ENCODE measurements at regions not wholly inside any gene's neighbourhood (a gene's known extent, or its start where the extent isn't known, plus 50 kb on each side); places are given as distances from the start of the nearest gene placed in this dataset.
A peak's percentile ranks its signal among the peaks of the same experiment; 100 is the strongest.

DNA sequence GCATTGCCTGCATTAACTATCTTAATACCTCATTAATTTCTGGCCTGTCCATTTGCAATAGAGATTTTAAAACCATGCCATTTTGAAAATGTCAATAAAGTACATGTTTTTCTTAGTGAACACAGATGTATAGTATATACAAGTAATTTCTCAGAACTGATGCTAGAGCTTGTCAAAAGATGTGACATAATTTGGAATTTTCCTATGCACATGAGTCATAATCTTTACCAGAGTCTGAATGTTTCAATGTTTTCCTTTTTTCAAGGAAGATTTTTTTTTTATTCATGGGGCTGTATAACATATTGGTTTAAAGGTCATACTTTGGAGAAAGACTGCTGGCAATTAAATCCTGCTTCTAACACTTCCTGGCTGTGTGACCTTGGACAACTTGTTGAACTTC, 1347.5 kb upstream of the ADGRB3 start:
- no peak for DNase-seq

DNA sequence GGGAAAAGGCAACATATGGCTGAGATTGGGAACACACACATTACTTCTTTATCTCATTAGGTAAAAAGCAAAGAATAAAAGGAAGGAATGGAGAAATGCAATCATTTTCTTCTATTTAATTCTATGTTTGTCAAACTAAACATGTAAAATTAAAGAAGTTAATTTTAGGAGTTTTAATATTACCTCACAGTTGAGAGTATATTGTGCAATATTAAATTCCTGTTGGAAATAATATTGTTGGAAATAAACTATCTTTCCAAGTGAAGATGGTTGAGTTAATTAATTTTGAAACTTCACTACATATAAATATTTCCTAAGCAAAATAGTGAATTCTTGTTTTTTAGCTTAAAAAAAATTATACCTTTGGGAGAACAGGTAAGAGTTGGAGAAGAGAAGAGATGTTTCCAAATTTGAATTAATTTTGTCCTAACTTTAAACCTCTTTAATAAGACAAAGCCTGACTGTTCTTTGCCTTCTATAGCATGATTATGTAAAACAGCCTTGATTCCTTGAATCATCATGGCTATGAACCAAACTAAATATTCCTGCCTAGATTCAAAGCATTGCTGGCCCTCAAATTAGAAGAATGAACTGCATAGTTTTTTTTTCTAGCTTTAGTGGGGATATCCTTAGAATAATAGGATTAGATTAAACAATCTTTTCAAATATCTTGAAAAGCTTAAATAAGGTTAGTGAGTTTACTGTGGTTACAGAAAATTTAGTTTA, 1349.1 kb upstream of the ADGRB3 start:
- DNase-seq, result no peak

DNA sequence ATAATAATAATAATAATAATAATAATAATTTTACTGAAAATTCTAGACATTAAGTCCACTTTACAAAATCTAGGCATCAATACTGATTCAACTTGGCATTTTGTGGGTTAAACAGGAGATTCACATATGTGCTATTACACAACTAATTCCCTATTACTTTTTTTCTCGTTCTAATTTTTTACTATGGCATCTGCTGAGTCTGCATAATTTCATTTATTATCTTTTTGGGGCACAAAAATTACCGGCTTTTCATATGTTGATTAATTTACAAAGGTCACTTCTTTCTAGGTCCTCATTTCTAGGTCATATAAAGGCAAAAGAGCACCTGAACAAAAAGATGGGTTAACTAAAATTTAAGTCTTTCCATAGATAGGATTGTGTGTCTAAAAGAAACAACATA, 1357.8 kb upstream of the ADGRB3 start:
- DNase-seq, result no peak

DNA sequence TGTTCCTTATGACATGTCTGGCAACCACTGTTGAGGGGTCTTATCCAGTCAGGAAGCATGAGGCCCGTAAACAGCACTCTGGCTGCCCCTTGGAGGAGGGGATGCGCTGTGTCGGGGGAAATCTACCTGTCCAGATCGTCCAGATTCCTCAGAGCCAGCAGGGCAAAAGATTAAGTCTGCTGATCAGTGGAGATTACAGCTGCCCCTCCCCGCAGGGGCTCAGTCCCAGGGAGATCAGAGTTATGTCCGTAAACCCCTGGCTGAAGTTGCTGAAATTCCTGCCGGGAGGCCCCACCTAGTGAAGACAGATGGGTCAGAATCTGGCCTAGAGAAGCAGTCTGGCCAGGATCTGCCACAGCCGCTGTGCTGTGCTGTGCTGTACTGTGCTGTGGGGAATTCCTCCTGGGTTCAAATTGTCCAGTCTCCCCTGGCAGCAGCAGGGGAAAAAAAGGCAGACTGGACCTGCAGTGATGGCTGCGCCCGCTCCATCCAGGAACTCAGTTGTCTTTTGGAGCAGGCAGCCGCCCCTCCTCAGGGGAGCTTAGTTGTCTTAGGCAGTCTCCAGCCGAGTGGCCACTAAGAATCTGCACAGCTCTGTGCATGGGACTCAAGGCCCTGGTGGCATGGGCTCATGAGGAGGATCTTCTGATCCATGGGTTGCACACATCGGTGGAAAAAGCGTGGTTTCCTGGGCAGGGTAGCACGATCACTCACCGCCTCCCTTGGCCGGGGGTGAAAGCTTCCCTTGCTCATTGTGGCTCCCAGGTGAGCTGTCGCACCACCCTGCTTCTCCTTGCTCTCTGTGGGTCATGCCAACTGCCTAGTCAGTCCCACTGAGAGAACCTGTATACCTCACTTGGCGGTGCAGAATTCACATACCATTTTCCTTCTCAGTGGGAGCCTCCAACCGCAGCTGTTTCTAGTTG, 1368.8 kb upstream of the ADGRB3 start:
- no peak for DNase-seq

DNA sequence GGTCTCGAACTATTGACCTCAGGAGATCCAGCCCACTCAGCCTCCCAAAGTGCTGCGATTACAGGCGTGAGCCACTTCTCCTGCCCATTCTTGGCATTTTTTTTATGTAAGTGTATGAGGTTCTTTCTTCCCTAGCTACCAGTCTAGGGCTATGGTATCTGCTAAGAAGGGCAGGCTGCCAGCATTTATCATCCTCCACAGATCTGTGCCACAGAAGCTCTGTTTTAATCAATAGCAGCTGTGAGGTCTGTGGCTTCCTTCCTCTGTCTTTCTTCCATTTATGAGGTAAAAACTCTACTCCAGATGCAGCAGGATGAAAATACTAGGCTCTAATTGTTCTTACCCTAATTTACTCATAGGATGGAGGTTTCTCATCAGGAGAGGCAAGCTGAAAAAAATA, 1382.4 kb upstream of the ADGRB3 start:
- no peak for DNase-seq

DNA sequence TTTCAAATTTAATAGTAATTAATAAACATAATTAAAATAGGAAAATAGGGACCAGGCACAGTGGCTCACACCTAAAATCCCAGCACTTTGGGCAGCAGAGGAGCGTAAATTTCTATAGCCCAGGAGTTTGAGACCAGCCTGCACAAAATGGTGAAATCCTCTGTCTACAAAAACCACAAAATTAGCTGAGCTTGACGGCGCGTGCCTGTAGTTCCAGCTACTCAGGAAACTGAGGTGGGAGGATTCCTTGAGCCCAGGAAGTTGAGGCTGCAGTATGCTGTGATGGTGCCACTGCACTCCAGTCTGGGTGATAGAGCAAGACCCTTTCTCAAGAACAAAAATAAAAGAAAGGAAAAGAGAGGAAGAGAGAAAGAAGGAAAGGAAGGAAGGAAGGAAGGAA, 1387.0 kb upstream of the ADGRB3 start:
- no peak for DNase-seq

DNA sequence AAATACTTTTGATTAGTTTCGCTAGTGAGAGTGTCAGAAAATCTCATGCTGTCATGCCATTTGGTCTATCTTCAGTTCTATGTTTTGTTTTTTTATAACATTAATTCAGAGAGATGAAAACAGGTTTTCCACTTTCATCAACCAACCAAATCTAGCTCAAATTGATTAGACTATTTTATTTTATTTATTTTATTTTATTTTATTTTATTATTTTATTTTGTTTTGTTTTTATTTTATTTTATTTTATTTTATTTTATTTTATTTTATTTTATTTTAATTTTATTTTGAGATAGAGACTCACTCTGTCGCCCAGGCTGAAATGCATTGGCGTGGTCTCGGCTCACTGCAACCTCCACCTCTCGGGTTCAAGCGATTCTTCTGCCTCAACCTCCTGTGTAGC, 1391.0 kb upstream of the ADGRB3 start:
- no peak for DNase-seq

DNA sequence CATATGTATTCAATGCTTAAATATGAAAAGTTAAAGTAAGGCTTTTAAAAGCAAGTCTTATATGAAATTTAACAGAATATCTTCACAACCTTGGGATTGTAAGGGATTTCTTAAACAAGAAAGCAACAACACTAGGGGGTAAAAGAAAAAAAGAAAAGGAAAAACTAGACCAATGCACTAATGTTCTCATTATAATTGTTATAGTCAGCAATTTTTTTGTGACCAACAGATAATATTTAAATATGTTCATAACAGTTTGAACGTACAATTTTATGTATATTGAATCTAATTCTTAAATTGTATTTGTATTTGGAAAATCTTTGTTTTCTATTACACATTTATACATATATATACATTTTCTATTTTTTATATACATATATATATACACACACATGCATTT, 1397.8 kb upstream of the ADGRB3 start:
- DNase-seq, result no peak

DNA sequence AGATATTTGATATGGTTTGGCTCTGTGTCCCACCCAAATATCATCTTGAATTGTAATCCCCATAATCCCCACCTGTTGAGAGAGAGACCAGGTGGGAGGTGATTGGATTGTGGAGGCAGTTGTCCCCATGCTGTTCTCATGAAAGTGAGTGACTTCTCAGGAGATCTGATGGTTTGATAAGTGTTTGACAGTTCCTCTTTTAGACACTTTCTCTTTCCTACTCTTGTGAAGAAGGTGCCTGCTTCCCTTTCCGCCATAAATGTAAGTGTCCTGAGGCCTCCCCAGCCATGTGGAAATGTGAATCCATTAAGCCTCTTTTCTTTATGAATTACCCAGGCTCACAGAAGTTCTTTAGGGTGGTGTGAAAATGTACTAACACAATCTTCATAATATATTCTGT, 1404.0 kb upstream of the ADGRB3 start:
- DNase-seq, result no peak

DNA sequence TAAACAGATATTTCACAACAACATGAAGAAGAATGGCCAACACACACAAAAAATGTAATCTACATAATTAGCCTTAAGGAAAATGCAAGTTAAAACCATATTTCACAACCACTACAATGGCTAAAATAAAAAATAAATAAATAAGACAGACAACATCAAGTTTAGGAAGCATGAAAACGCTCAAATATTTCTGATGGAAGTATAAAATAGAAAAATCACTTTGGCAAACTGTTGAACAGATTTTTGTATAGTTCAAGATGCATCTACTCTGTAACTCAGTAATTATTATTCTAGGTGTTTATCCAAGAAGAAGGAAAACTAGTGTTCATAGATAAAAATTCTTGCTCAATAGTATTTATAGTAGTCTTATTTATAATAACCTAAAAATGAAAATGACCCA, 1410.1 kb upstream of the ADGRB3 start:
- DNase-seq, result no peak

DNA sequence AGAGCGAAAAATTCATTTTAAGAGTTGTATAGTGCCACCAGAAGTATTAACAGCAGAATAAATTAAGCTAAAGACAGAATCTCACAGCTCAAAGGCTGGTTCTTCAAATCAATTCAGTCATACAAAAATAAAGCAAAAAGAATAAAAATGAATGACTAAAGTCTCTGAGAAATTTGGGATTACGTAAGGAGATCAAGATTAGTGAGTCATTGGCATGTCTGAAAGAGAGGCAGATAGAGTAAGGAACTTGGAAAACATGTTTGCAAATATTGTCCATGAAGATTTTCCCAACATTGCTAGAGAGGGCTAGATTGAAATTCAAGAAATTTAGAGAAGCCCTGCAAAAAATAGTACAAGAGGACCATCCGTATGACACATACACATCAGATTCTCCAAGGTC, 1413.9 kb upstream of the ADGRB3 start:
- DNase-seq, result no peak

DNA sequence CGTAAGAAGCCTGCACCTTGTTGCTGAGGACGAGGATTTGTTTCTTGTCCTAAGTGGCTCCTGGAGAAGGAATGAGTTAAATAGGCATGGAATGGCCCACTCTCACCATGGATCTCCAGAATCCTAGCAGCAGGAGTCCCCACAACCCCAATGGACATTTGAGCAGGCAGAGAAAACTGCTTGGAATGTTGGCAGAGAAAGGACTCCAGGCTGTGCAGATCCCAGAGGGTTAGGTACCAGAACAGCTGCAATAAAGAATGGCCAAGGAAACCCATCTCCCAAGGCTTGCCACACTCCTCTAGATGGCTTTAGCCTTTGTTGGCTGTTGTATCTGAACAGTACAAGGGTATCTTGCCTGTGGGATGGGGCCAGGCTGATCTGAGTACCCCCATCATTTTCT, 1415.7 kb upstream of the ADGRB3 start:
- no peak for DNase-seq

DNA sequence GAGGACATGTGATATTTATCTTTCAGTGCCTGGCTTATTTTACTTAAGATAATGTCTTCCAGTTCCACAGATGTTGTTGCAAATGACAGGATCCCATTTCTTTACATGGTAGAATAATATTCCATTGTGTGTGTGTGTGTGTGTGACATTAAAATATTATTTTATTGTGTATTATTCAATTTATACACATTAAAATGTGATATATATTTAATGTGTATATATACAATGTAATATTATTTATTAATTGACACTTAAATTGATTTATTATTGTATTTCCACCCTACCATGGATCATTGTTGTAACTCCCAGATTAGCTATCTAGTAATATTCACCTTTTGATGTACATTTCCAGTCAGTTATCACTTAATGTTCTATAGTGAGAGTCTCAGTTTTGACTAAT, 1422.5 kb upstream of the ADGRB3 start:
- DNase-seq, result no peak

DNA sequence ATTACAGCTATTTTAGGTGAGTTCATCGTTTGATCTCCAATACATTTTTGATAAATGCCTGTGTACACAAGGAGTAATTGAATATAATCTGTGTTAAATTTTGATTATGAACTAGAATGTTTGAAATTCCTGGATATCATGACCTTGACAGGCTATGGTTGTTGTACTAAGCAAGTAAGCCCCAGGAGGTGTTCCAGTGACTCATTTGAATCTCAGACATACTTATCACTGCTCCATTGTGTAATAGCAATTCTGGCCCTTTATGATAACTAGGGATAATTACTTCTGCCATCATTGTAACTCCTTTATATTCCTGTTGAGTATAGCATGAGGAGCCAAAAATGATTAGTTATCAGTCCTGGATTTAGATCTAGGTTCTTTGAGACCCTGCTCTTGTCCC, 1424.6 kb upstream of the ADGRB3 start:
- peak; percentile 19 for DNase-seq

DNA sequence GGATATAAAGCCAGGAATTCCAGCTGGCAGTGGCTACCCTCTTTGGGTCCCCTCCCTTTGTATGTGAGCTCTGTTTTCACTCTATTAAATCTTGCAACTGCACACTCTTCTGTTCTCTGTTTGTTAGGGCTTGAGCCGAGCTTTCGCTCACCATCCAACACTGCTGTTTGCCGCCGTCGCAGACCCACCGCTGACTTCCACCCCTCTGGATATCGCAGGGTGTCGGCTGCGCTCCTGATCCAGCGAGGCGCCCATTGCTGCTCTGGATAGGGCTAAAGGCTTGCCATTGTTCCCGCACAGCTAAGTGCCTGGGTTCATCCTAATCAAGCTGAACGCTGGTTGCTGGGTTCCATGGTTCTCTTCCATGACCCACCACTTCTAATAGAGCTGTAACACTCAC, 1433.5 kb upstream of the ADGRB3 start:
- DNase-seq, result no peak

DNA sequence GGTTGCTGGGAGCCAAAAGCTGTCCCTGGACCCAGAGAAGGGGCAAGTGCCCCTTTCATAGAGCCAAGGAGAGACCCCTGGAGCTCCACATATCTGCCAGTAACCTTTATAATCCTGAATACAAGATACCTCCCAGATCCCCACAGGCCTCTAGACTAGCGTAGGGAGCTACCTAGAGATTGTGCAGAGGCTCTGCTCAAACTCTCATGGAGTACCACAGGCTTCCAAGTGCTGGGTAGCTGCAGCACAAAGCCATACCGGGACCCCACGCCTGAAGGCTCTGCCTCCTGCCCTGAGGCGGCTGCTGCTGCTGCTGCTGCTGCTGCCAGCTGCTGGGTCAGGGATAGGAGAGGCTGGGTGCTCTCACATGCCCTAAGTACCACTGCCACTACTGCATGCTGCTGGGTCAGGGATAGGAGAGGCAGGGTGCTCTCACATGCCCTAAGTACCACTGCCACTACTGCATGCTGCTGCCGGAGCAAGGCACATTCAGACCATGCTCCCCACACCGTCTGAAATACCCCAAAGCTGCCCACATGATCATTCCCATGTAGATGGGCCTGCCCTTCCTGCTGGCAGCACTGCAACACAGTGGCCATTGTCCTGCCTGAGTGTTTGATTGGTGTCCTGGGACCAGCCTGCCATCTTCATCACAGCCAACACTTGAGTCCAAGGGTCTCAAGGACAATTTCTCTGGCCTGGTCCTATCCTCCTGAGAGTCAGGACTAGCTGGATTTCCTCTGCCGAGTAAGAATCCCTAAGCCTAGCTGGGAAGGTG, 1434.3 kb upstream of the ADGRB3 start:
- DNase-seq, result no peak

DNA sequence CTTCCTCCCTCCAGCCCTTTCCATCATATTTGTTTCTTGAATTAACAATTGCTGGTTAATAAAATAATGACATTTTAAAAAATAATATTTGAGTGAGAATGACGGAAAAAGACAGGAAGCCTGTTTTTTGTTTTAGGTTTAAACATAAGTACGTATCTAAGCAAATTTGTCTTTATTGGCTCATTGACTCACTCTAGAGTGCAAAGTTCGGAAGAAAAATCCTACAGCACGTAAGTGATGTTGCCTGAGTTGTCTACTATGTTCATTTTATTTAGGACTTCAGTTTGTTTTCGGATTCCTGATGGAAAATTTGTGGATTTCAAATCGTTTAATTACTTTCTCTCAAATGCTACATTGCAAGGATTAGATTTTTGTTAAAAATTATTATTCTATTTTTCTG, 1435.7 kb upstream of the ADGRB3 start:
- no peak for DNase-seq

DNA sequence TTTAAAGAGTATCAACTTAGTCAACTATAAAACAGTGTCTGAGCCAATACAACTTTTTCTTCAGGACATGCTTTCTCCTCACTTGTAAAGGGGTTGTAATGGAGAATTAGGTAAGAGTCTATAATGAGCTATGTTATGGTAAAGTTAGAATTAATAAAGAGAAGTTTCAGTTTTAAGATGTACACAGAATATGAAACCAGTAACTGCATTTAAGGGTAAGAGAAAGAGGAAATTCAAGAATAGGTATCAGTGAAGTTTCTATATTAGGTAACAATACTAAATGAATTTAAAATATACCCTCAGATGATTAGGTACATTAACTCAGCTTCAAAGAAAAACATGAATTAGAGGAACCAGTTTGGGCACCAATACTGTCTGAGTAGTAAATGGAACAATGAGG, 1444.3 kb upstream of the ADGRB3 start:
- DNase-seq, result no peak

DNA sequence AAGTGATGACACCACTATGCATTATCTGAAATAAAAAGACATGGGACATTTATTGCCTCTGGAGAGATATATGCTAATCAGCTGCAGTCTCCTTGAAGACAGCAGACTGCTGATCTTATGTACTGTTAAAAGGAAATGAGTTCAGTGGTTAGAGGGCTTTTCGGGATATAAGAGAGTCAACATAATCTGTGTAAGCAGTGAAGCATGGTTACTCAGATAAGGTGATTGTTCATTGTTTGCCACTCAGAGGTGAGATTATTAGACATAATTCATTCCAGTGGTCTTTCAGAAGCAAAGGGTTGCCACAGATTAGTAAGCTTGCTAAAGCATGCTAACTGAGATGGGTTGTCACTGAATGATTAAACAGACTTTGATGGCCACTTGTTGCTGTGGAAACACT, 1450.7 kb upstream of the ADGRB3 start:
- no peak for DNase-seq

DNA sequence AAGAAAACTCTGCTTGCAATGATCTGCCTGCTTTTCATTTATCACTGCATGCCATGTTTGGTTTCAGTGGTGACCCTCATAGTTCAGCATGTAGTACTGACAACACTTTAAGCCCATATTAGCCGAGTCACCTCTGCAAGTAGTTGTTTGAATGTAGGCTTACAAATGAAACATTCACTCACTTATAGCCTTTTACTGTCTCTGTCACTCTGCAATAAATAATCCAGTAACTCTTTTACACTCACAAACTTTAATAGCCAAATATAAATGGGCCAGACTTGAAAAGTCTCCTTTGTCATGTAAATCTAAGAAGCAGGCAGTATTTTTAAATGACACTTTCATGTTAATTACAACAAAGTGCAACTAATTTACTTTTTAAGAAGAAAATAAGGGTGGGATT, 1460.0 kb upstream of the ADGRB3 start:
- DNase-seq, result no peak

DNA sequence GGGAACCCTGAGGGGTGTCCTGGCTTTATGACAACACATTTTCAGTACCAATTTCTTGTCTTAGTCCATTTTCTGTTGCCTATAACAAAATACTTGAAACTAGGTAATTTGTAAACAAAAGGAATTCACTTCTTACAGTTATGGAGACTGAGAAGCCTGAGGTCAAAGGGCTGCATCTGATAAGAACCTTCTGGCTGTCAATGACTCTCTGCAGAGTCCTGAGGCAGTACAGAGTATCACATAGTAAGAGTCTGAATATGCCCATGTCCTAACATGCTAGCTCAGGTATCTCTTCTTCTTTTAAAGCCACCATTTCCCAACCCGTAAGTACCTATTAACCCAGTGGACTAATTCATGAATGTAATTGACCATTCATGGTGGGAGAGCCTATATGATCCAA, 1458.6 kb upstream of the EYS start:
- DNase-seq, result no peak

DNA sequence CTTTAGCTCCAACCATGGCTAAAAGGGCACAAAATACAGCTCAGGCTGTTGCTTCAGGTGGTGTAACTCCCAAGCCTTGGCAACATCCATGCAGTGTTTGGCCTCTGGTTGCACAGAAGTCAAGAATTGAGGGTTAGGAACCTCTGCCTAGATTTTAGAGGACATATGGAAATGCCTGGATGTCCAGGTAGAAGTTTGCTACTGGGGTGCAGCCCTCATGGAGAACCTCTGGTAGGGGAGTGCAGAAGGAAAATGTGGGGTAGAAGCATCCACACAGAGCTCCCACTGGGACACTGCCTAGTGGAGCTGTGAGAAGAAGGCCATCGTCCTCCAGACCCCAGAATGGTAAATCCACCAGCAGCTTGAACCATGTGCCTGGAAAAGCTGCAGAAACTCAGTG, 1453.8 kb upstream of the EYS start:
- peak; percentile 38 for DNase-seq

DNA sequence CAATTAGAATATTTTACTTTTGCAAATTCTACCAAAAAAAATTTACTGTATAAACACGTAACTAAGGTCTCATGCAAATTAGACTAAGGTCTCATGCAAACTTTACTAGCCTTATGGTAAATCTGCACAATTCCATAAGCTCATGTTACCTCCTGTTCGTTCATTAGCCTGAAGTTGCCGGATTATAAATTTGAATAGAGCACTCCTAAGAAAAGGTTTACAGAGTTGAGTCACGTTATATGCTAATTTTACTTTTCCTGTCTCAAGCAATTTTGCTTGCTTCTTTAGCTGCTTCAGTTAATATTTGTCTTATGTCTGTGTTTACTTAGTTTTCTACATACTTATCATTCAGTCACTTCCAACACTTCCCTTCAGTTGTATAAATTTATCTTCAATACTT, 1434.0 kb upstream of the EYS start:
- no peak for DNase-seq

DNA sequence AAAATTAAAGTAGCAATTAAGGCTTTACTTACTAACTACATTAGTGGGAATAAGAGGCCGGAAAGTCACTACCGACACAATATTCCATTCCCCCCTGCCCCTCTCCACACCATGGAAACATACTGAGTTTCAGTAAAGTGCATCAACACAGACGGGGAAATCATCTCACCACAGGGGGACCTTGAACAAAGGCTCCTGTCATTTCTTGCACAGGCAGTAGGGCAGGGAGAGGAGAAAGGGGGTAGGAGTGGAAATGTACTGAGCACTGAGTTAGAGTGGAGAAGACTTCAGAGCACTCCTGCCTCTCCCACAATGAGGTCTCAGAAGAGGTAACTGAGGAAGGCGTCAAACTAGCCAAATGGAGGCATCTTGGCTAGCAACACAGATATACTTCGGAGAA, 1426.9 kb upstream of the EYS start:
- DNase-seq, result no peak

All from DMS53 (cell line).